Body of pancreas (tissue), 4 donors: ENCODE measurements at regions not wholly inside any gene's neighbourhood (a gene's known extent, or its start where the extent isn't known, plus 50 kb on each side); places are given as distances from the start of the nearest gene placed in this dataset.

Experiments used
- CTCF ChIP-seq, 7 experiments: fragments of 450-650 bp in 4 of 7; fragments of 200-600 bp in 3 of 7; sonication (generic) in 3 of 7; IDR thresholded peaks; one replicate each; pipeline ENCODE4 v1.5.1; 2016 to 2019; ENCODE audit warnings: antibody characterized with exemption in 7 of 7
- POLR2A ChIP-seq, 3 donors: fragments of 450-650 bp; IDR thresholded peaks; one replicate each; pipeline ENCODE4 v1.6.1; 2016; ENCODE audit warnings: antibody characterized with exemption in 3 of 3, mild to moderate bottlenecking in 2 of 3

- no peak for TF ChIP-seq CTCF (IDR thresholded peaks at IDR 0.05)
- no peak for TF ChIP-seq POLR2A (IDR thresholded peaks at IDR 0.05)
These were observed 280.3 kb downstream of the XXYLT1 start for GRCh38 chr3:194990454-194991337.
